ENCODE measurements at regions not wholly inside any gene's neighbourhood (a gene's known extent, or its start where the extent isn't known, plus 50 kb on each side); places are given as distances from the start of the nearest gene placed in this dataset.

DNA sequence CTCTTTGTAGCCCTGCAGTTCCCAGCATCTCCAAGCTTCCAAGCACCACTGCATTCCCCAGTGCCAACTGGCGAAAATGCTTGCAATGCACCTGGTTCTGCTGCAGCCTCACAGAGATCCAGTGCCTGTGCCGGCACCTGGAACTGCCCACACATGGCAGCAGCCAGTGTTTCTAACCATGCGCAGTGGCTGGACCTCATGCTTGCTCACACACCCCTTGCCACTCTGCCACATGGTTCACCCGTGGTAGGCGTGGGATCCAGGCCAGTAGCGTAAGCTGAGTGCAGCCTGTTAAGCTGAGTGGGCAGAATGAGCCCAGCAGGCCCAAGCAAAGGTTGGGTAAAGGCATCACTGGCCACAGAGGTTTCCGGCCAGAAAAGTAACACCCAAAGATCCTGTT lies 214.1 kb upstream of the VLDLR start:
- Histone ChIP-seq H3K4me3 (ENCODE audit: low read depth, low read length) (no peak overlapping the region), H3K27me3 (ENCODE audit: control insufficient read depth, insufficient read depth, low read length) (no peaks in the 10 kb centered on the region), H3K36me3 (ENCODE audit: control insufficient read depth, insufficient read depth, low read length) (no peaks in the 10 kb centered on the region)
- TF ChIP-seq, protein P1, sequence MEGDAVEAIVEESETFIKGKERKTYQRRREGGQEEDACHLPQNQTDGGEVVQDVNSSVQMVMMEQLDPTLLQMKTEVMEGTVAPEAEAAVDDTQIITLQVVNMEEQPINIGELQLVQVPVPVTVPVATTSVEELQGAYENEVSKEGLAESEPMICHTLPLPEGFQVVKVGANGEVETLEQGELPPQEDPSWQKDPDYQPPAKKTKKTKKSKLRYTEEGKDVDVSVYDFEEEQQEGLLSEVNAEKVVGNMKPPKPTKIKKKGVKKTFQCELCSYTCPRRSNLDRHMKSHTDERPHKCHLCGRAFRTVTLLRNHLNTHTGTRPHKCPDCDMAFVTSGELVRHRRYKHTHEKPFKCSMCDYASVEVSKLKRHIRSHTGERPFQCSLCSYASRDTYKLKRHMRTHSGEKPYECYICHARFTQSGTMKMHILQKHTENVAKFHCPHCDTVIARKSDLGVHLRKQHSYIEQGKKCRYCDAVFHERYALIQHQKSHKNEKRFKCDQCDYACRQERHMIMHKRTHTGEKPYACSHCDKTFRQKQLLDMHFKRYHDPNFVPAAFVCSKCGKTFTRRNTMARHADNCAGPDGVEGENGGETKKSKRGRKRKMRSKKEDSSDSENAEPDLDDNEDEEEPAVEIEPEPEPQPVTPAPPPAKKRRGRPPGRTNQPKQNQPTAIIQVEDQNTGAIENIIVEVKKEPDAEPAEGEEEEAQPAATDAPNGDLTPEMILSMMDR (IDR thresholded peaks at IDR 0.05; ENCODE audit: insufficient read depth, low read length, severe bottlenecking) = no peak
- DNase-seq (ENCODE audit: low read depth) (no peak), FAIRE-seq (peak; percentile 60)

DNA sequence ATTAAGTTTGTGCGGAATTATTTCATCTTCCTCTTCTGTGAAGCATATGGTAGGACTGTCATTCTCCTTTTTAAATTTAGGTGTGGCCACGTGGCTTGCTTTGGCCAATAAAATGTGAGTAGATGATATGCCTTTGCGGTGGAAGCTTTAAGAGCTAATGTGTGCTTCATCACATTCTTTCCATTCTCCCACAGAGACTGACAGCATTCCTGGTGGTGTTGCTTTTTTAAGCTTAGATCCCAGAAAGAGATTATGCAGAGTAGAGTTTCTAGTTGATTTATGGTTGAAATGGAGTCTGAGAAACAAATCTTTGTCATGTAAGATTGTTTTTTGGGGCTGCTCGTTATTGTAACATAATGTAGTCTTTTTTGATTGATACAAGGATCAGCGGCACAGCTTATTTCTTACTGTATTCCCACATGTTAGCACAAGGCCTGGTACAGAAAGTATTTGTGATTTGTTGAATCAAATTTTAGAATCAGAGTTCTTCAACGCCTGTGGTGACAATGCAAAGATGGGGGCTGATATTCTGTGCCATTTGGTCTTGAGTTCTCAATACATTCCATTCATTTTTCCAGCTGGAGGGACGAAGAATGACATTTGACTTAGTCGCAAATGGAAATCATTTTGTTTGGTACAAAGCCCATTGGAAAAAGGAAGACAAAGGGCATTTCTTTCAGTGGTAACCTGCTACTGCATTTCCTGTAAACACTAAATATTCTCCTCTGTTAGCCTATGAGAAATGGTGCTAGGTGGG lies 209.9 kb upstream of the VLDLR start:
- TF ChIP-seq, protein P1 (IDR thresholded peaks at IDR 0.05; ENCODE audit: insufficient read depth, low read length, severe bottlenecking) = no peak
- Histone ChIP-seq H3K27me3 (ENCODE audit: control insufficient read depth, insufficient read depth, low read length) (no peaks in the 10 kb centered on the region), H3K36me3 (ENCODE audit: control insufficient read depth, insufficient read depth, low read length) (no peaks in the 10 kb centered on the region), H3K4me3 (ENCODE audit: low read depth, low read length) (no peak overlapping the region)
- DNase-seq (ENCODE audit: low read depth) (no peak), FAIRE-seq (no peak)

DNA sequence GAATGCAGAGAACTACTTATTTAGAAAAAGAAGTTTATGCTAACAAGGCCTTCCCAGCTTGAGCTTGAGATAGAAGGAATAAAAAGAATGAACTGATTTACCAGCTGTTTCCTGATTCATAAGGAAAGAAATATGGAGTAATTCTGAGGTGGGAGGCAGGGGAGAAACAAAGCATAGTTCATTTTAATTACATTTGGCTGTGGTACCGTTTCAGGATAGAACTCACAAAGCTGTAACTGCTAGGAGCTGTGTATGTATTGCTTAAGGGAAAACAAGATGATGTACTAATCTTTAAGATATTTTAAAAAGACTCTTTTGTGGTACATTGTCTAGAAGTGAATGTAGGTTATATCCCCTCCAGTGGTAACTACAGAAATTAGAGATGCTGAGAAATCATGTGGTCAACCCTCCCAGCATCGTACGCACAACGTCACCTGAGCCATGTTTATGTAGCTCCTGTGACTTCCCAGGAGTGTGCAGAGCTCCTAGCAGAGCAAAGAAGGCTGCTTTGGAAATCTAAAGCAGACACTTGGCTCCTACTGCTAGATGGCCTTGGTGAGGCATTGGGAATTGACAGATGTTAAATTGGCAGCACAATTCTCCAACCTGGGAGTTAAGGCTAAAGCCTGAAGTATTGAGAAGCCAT lies 208.3 kb upstream of the VLDLR start:
- no peak for FAIRE-seq

DNA sequence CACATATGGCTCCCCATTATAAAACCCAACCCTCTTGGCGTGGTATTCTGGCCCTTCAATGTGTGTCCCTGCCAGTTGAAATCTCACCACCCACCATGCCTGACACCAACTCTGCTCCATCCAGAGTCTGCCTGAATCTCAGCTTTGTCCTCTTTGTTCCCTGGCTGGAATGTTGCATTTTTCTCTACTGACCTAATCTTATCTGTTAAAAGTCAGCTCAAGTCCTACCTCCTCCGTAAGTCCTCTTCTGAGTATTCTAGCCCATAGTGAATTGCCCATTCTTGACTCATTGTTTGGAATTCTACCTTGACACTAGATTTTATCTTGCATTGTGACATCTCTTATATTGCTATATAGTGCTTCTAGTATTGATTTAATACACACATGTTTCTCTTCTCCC lies 207.1 kb upstream of the VLDLR start:
- TF ChIP-seq, protein P1 (IDR thresholded peaks at IDR 0.05; ENCODE audit: insufficient read depth, low read length, severe bottlenecking) = no peak
- no peak for FAIRE-seq

More for the DNA sequence above, 208.3 kb upstream of the VLDLR start:
- no peaks in the 10 kb centered on the region for H3K36me3 ChIP-seq (ENCODE audit: control insufficient read depth, insufficient read depth, low read length)
- no peak overlapping the region for H3K4me3 ChIP-seq (ENCODE audit: low read depth, low read length)
- DNase-seq (ENCODE audit: low read depth) = no peak
- no peaks in the 10 kb centered on the region for H3K27me3 ChIP-seq (ENCODE audit: control insufficient read depth, insufficient read depth, low read length)
- TF ChIP-seq, protein P1 (IDR thresholded peaks at IDR 0.05; ENCODE audit: insufficient read depth, low read length, severe bottlenecking) = no peak

DNA sequence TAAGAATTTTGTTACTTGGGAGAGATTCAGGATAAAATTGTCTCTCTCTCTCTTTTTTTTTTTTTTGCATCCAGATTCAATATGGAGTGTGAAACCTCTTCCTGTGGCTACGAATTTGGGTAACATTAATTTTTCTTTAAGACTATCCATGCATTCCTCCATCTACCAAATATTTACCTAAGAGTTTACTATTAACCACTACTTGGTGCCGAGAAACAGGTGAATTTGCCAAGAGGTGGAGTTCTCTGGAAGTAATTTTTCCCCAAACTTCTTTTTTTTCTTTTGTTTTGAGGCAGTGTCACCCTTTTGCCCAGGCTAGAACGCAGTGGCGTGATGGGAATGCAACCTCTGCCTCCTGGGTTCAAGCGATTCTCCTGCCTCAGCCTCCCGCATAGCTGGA lies 206.3 kb upstream of the VLDLR start:
- no peak overlapping the region for H3K4me3 ChIP-seq (ENCODE audit: low read depth, low read length)
- TF ChIP-seq, protein P1 (IDR thresholded peaks at IDR 0.05; ENCODE audit: insufficient read depth, low read length, severe bottlenecking) = no peak
- no peaks in the 10 kb centered on the region for H3K36me3 ChIP-seq (ENCODE audit: control insufficient read depth, insufficient read depth, low read length)
- no peaks in the 10 kb centered on the region for H3K27me3 ChIP-seq (ENCODE audit: control insufficient read depth, insufficient read depth, low read length)
- FAIRE-seq (no peak), DNase-seq (ENCODE audit: low read depth) (no peak)

More for the DNA sequence above, 207.1 kb upstream of the VLDLR start:
- no peaks in the 10 kb centered on the region for H3K36me3 ChIP-seq (ENCODE audit: control insufficient read depth, insufficient read depth, low read length)
- no peaks in the 10 kb centered on the region for H3K27me3 ChIP-seq (ENCODE audit: control insufficient read depth, insufficient read depth, low read length)
- no peak overlapping the region for H3K4me3 ChIP-seq (ENCODE audit: low read depth, low read length)
- no peak for DNase-seq (ENCODE audit: low read depth)
